ENCODE measurements at regions not wholly inside any gene's neighbourhood (a gene's known extent, or its start where the extent isn't known, plus 50 kb on each side); places are given as distances from the start of the nearest gene placed in this dataset.

DNA sequence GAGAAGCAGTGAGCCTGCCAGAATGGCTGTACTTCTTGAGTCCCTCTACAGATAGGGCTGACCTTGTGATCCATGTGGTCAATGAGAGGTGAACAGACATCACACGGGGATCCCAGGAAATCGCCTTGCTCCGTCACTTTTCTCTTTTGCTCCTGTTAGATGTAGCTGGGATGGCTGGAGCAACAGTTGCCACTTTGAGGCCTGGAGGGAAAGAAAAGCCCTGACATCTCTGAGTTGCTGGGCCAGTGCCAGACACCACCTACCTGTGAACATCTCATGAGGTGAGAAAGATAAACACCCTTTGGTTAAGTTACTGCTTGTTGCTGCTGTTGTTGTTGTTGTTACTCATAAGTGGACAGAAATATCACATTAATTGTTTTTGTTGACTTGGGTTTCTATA is 840.3 kb downstream of the TBC1D22A start (continued):
- TF ChIP-seq, protein P1, sequence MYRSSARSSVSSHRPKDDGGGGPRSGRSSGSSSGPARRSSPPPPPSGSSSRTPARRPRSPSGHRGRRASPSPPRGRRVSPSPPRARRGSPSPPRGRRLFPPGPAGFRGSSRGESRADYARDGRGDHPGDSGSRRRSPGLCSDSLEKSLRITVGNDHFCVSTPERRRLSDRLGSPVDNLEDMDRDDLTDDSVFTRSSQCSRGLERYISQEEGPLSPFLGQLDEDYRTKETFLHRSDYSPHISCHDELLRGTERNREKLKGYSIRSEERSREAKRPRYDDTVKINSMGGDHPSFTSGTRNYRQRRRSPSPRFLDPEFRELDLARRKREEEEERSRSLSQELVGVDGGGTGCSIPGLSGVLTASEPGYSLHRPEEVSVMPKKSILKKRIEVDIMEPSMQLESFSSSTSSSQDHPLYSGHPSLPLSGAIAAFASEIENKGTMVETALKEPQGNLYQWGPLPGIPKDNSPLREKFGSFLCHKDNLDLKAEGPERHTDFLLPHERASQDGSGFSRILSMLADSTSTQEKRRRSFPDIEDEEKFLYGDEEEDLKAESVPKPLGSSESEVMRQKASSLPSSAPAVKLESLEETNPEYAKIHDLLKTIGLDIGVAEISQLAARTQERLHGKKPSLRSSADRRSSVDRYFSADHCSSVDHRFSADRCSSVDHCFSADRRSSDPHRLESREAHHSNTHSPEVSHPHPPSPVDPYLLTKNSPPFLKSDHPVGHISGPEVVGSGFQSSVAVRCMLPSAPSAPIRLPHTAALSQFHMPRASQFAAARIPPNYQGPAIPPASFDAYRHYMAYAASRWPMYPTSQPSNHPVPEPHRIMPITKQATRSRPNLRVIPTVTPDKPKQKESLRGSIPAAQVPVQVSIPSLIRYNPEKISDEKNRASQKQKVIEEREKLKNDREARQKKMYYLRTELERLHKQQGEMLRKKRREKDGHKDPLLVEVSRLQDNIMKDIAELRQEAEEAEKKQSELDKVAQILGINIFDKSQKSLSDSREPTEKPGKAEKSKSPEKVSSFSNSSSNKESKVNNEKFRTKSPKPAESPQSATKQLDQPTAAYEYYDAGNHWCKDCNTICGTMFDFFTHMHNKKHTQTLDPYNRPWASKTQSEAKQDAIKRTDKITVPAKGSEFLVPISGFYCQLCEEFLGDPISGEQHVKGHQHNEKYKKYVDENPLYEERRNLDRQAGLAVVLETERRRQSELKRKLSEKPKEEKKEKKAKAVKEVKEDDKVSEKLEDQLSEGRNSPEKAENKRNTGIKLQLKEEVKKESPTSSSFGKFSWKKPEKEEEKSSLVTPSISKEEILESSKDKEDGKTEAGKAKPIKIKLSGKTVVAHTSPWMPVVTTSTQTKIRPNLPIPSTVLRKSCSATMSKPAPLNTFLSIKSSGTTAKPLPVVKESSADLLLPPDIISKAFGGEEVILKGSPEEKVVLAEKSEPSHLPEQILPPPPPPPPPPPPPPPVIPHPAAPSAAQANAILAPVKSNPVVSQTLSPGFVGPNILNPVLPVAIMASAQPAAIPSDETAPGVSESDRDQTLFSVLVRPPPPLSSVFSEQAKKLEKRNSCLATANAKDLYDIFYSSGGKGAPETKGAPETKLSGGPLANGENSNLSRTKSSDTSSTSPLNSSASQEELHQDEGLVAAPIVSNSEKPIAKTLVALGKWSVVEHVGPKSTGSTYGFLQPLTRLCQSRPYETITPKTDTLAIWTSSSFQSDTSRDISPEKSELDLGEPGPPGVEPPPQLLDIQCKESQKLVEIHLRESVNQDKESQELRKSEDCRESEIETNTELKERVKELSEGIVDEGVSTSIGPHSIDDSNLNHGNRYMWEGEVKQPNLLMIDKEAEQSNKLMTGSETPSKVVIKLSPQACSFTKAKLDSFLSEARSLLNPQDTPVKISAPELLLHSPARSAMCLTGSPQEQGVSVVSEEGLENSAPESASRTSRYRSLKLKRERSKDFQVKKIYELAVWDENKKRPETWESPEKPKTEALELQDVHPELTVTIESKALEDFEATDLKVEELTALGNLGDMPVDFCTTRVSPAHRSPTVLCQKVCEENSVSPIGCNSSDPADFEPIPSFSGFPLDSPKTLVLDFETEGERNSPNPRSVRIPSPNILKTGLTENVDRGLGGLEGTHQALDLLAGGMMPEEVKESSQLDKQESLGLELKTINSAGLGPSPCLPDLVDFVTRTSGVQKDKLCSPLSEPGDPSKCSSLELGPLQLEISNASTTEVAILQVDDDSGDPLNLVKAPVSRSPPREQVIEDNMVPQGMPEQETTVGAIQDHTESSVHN (CRISPR knock-in tag; IDR thresholded peaks at IDR 0.05), result no peak

DNA sequence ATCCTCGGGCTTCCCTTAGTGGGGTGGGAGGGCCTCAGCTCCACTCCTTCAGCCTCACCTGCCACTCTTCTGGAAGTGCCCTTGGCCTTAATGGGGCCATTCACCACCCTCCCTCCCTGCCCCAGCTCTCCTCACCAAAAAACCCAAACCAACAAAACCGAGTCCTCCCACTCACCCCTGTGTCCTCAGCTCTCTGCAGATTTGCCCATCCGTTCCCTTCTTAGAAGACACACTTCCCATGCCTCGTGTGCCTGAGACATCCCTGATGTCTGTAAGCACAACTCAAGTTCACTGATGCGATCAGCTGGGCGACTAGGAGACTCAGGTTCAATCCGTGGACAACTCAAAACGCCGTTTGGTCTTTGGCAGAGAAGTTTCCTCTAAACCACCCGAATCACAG is 839.2 kb downstream of the TBC1D22A start:
- FAIRE-seq (no peak), DNase-seq (ENCODE audit: low spot score) (no peak), ATAC-seq (no peak)
- H4K20me1 ChIP-seq (ENCODE audit: insufficient read depth, low read length), result no peaks in the 10 kb centered on the region
- H3K4me3 ChIP-seq (replicated peaks in 1 of 3; ENCODE audit: insufficient read depth in 1 of 3, low read depth in 2 of 3, low read length in 3 of 3), result no peak overlapping the region
- WGBS (ENCODE audit: low lambda C conversion rate), result 3% methylated on average over 10 of the region's 10 CpGs
- no peaks in the 10 kb centered on the region for H3K79me2 ChIP-seq (ENCODE audit: insufficient read depth, low read length)
- POLR2A ChIA-PET, result no interaction called here
- intact Hi-C loops (cut with micrococcal nuclease; ENCODE audit: unreplicated experiment), result no loop called here
- no peaks in the 10 kb centered on the region for H3K4me1 ChIP-seq (ENCODE audit: insufficient read depth, low read length)
- no peak overlapping the region for H3K9ac ChIP-seq (ENCODE audit: insufficient read depth, low read depth, low read length)
- H3K27ac ChIP-seq (ENCODE audit: extremely low read length, insufficient read depth, low read length), result no peak overlapping the region
- H3K4me2 ChIP-seq (ENCODE audit: low read depth, low read length), result no peak overlapping the region
- BruUV-seq (replicated peaks), result no TSS peak
- no peaks in the 10 kb centered on the region for H3K9me3 ChIP-seq (ENCODE audit: low read length)
- H2AFZ ChIP-seq (ENCODE audit: low read length), result no peak overlapping the region
- H3K36me3 ChIP-seq (replicated peaks in 1 of 2; ENCODE audit: control insufficient read depth in 1 of 2, insufficient read depth in 2 of 2, low read length in 2 of 2), result no peaks in the 10 kb centered on the region
- CTCF ChIA-PET (ENCODE audit: low intra/inter-chr PET ratio, low total read pairs), result no interaction called here
- in situ Hi-C loops (cut with HindIII; ENCODE audit: extremely low pct_ligation_motif_present, low pct_unique_long_range_greater_than_20kb), result no loop called here
- TF ChIP-seq ZNF563 (CRISPR knock-in tag; IDR thresholded peaks at IDR 0.05), result no peak
- H3K27me3 ChIP-seq (ENCODE audit: control insufficient read depth in 1 of 2, insufficient read depth in 2 of 2, low read length in 2 of 2), result peaks cover 0 to 16% of the 10 kb centered on the region in 2 experiments; a peak in 2 of 5 replicates

Measured in HepG2 (cell line).